ENCODE measurements at regions not wholly inside any gene's neighbourhood (a gene's known extent, or its start where the extent isn't known, plus 50 kb on each side); places are given as distances from the start of the nearest gene placed in this dataset.

GRCh38 chr6:82076916-82077315 lies 170.6 kb downstream of the IBTK start:
- TF ChIP-seq CTCF (IDR thresholded peaks at IDR 0.05; ENCODE audit: borderline replicate concordance, extremely low read depth, low read length, poor library complexity, severe bottlenecking) (no peak), EZH2 (IDR thresholded peaks at IDR 0.05; ENCODE audit: borderline replicate concordance, low read depth, low read length, severe bottlenecking) (no peak)

Measured in DND-41 (cell line).